GM21390 (cell line): ENCODE measurements at regions not wholly inside any gene's neighbourhood (a gene's known extent, or its start where the extent isn't known, plus 50 kb on each side); places are given as distances from the start of the nearest gene placed in this dataset.

Experiments used
- ATAC-seq: cut with Tn5 transposase; IDR thresholded peaks from one replicate; pipeline ENCODE4 v1.9.1; 2021; ENCODE audit not compliant: unreplicated experiment

GRCh38 chrX:113539599-113540356, 699.1 kb upstream of the AMOT start:
- ATAC-seq, result no peak

GRCh38 chrX:113529426-113530013, 688.9 kb upstream of the AMOT start:
- no peak for ATAC-seq

- peak; percentile 100 for ATAC-seq
These were observed 682.2 kb upstream of the AMOT start for GRCh38 chrX:113522814-113523213.

GRCh38 chrX:113514906-113515305, 674.3 kb upstream of the AMOT start:
- no peak for ATAC-seq

- ATAC-seq, result no peak
These were observed 672.2 kb upstream of the AMOT start for GRCh38 chrX:113512700-113513395.

GRCh38 chrX:113510586-113510985, 670.0 kb upstream of the AMOT start:
- no peak for ATAC-seq

- ATAC-seq, result no peak
These were observed 652.3 kb upstream of the AMOT start for GRCh38 chrX:113492895-113493294.

- peak; percentile 60 for ATAC-seq
These were observed 632.8 kb upstream of the AMOT start for GRCh38 chrX:113473418-113473817.

GRCh38 chrX:113473015-113473414, 632.4 kb upstream of the AMOT start:
- ATAC-seq, result peak; percentile 61

GRCh38 chrX:113470166-113470565, 629.5 kb upstream of the AMOT start:
- ATAC-seq, result no peak

GRCh38 chrX:113457719-113458118, 617.1 kb upstream of the AMOT start:
- ATAC-seq, result no peak

- ATAC-seq, result no peak
These were observed 615.0 kb upstream of the AMOT start for GRCh38 chrX:113455582-113455981.

GRCh38 chrX:113429011-113429410, 588.4 kb upstream of the AMOT start:
- no peak for ATAC-seq

GRCh38 chrX:113422323-113422722, 581.7 kb upstream of the AMOT start:
- ATAC-seq, result no peak

- no peak for ATAC-seq
These were observed 580.8 kb upstream of the AMOT start for GRCh38 chrX:113421432-113421831.

- ATAC-seq, result no peak
These were observed 571.5 kb upstream of the AMOT start for GRCh38 chrX:113412106-113412505.

- ATAC-seq, result no peak
These were observed 568.2 kb upstream of the AMOT start for GRCh38 chrX:113408843-113409242.

GRCh38 chrX:113400193-113400704, 559.6 kb upstream of the AMOT start:
- no peak for ATAC-seq

GRCh38 chrX:113399506-113400192, 559.0 kb upstream of the AMOT start:
- ATAC-seq, result no peak

GRCh38 chrX:113392355-113392754, 551.7 kb upstream of the AMOT start:
- ATAC-seq, result no peak

GRCh38 chrX:113391875-113392274, 551.2 kb upstream of the AMOT start:
- no peak for ATAC-seq
